Kidney (tissue), 13 donors: ENCODE measurements at regions not wholly inside any gene's neighbourhood (a gene's known extent, or its start where the extent isn't known, plus 50 kb on each side); places are given as distances from the start of the nearest gene placed in this dataset.

Experiments
- DNase-seq, 5 donors: peaks; one replicate each; pipeline ENCODE4 v3.0.0-alpha.2; 2013 to 2020
- FAIRE-seq: peaks from 2 replicates; lab custom pipeline; 2012; peaks lifted over from hg19 to GRCh38; lab: Jason Lieb, UNC
- H3K27ac ChIP-seq, 2 donors: one replicate each; pipeline ENCODE4 v1.7.0; 2013; ENCODE audit warnings: low read depth in 2 of 2, low read length in 2 of 2, inconsistent platforms in 1 of 2
- H3K27me3 ChIP-seq: one replicate; pipeline ENCODE4 v1.7.1; 2013; ENCODE audit warnings: low read length, inconsistent platforms; ENCODE audit not compliant: control insufficient read depth, insufficient read depth
- H3K36me3 ChIP-seq, 3 donors: one replicate each; pipeline versions ENCODE4 v1.7.0 to v1.7.1; 2013; ENCODE audit warnings: low read length in 3 of 3, control low read depth in 1 of 3, inconsistent platforms in 1 of 3; ENCODE audit not compliant: insufficient read depth in 3 of 3, control insufficient read depth in 2 of 3
- H3K4me1 ChIP-seq, 3 donors: one replicate each; pipeline versions ENCODE4 v1.7.0 to v1.7.1; 2013; ENCODE audit warnings: low read length in 3 of 3, inconsistent platforms in 1 of 3, low read depth in 1 of 3; ENCODE audit not compliant: control insufficient read depth in 2 of 3, insufficient read depth in 2 of 3
- H3K4me3 ChIP-seq, 3 donors: one replicate each; pipeline versions ENCODE4 v1.7.0 to v1.8.1; 2013; ENCODE audit warnings: low read length in 3 of 3, control low read depth in 1 of 3, inconsistent platforms in 1 of 3
- H3K9ac ChIP-seq, 3 donors: one replicate each; pipeline versions ENCODE4 v1.7.0 to v1.7.1; 2013; ENCODE audit warnings: low read length in 3 of 3, control low read depth in 1 of 3, inconsistent platforms in 1 of 3
- H3K9me3 ChIP-seq, 3 donors: one replicate each; pipeline versions ENCODE4 v1.7.0 to v1.7.1; 2013; ENCODE audit warnings: low read length in 3 of 3, control low read depth in 1 of 3, inconsistent platforms in 1 of 3; ENCODE audit not compliant: control insufficient read depth in 2 of 3, insufficient read depth in 1 of 3
- intact Hi-C: fragments of 100-400 bp; cut with DNase I; formaldehyde crosslinking; loops from one replicate; pipeline ENCODE4 v1.11.1; 2022
- TF ChIP-seq, protein P1 (sequence below): IDR thresholded peaks from 3 replicates; pipeline ENCODE4 v1.5.1; 2012; ENCODE audit warnings: mild to moderate bottlenecking, moderate library complexity, borderline replicate concordance; ENCODE audit not compliant: insufficient read depth; ENCODE audit errors: extremely low read depth
- donor health status: control.
- donor health status: control.
- donor health status: control.
- donor health status: control.
- donor health status: control.
- donor health status: DM: yes; HTN: yes; CAD: no.
- donor health status: Normal renal cell carcinoma (clear cell type).

DNA sequence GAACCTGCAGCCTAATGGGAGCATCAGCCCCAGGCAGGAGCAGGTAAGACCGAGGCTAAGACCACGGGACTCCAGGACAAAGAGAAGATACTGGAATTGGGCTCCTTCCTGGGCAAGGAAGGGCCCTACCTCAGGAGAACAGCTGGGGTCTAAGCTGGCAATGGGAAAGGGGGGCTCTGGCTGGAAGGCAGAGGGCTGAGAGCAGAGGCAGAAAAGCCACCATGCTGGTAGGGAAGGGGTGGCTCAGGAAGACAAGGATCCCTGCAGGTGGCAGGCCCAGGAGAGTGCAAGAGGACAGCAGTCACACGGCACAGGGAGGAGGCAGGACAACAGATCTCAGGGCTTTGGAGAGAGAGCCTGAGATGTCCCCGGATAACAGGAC lies 203.5 kb downstream of the NDUFA10 start:
- no peaks in the 10 kb centered on the region for H3K9me3 ChIP-seq
- H3K27me3 ChIP-seq: no peaks in the 10 kb centered on the region
- no peak overlapping the region for H3K9ac ChIP-seq
- TF ChIP-seq, protein P1, sequence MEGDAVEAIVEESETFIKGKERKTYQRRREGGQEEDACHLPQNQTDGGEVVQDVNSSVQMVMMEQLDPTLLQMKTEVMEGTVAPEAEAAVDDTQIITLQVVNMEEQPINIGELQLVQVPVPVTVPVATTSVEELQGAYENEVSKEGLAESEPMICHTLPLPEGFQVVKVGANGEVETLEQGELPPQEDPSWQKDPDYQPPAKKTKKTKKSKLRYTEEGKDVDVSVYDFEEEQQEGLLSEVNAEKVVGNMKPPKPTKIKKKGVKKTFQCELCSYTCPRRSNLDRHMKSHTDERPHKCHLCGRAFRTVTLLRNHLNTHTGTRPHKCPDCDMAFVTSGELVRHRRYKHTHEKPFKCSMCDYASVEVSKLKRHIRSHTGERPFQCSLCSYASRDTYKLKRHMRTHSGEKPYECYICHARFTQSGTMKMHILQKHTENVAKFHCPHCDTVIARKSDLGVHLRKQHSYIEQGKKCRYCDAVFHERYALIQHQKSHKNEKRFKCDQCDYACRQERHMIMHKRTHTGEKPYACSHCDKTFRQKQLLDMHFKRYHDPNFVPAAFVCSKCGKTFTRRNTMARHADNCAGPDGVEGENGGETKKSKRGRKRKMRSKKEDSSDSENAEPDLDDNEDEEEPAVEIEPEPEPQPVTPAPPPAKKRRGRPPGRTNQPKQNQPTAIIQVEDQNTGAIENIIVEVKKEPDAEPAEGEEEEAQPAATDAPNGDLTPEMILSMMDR: no peak
- no peak overlapping the region for H3K4me3 ChIP-seq
- no peaks in the 10 kb centered on the region for H3K4me1 ChIP-seq
- no peak overlapping the region for H3K27ac ChIP-seq
- H3K36me3 ChIP-seq: no peaks in the 10 kb centered on the region
- FAIRE-seq (no peak), DNase-seq (peak in 1 of 5 donors; percentile 26)
- intact Hi-C loops: no loop called here

DNA sequence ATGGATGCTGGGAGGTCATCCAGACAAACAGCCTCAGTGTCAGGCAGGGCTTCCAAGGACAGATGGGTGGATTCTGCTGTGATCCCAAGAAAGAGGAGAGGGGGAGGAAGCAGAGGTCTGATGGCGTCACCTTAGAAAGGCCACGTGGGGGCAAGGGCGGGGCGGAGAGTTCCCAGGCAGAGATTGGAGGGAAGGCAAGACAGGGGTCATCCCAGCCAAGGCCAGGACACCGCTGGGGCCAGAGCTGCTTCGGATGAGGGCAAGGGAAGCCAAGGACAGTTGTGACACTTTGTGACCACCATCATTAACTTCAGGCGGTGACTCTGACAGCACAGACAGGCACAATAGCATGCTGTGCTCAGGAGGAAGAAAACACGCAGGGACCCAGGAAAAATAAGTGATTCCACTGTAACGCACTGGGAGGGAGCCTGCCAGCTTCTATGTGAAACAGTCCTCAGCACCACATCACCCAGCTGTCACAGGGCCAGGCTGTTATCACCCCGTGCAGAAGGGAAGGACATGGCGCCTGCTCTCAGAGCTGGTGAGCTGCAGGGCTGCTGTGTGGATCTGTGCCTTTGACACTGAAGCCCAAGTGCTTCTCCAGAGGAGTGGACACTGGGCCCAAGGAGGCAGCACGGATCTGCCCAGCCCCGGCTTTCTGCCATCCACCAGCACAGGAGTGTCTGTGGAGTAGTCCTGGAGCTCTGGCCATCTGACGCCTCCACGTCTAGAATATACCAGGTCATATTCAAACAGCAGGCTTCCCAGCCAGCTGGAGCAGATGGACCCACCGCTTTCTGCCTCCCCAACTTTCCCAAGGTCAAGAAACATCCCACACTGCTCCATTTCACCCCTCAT lies 204.1 kb downstream of the NDUFA10 start:
- H3K4me3 ChIP-seq: no peak overlapping the region
- DNase-seq (peak in 1 of 5 donors; percentile 56), FAIRE-seq (no peak)
- no peak overlapping the region for H3K27ac ChIP-seq
- intact Hi-C loops: no loop called here
- no peak overlapping the region for H3K9ac ChIP-seq
- no peaks in the 10 kb centered on the region for H3K4me1 ChIP-seq
- no peaks in the 10 kb centered on the region for H3K27me3 ChIP-seq
- TF ChIP-seq, protein P1: no peak
- no peaks in the 10 kb centered on the region for H3K9me3 ChIP-seq
- no peaks in the 10 kb centered on the region for H3K36me3 ChIP-seq

DNA sequence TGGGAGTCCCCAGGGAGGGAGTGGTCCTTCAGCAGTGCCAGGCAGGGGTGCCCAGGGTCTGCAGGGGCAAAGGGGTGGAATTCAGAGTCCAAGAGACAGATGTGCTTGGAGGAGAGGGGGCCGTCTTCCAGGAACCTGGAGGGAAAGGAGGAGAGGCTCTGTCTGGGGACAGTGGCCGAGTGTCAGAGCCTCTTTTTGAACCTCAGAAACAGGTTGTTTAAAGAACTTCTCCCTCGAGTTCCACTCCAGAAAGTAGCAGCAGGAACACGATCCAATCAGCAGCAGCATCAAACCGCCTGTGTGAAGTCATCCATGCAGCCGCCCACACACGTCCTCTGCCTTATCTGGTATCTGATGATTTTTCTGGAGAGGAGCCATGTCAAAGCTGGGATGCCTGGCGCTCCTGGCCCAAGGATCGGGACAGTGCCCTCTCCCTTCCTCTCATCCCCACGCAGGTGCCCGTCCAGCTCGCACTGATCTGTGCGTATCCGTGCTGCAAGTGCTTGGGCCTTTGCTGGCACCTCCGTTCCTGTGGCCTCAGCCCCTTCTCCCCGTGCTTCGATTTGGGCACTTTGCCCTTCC lies 205.1 kb downstream of the NDUFA10 start:
- FAIRE-seq (no peak), DNase-seq (peak; percentile 48 to 69 (median 64))
- Histone ChIP-seq H3K4me3 (no peak overlapping the region), H3K27ac (no peak overlapping the region), H3K9me3 (no peaks in the 10 kb centered on the region), H3K36me3 (no peaks in the 10 kb centered on the region), H3K4me1 (no peaks in the 10 kb centered on the region), H3K27me3 (no peaks in the 10 kb centered on the region), H3K9ac (no peak overlapping the region)
- intact Hi-C loops: no loop called here
- TF ChIP-seq, protein P1: no peak
